CD4-positive, alpha-beta T cell treated with Interleukin-6 at 100 ng/mL for 8 hours (primary cell): ENCODE measurements at regions not wholly inside any gene's neighbourhood (a gene's known extent, or its start where the extent isn't known, plus 50 kb on each side); places are given as distances from the start of the nearest gene placed in this dataset.

Source experiments
- DNase-seq: peaks from one replicate; pipeline ENCODE4 v3.0.0-alpha.2; 2020; ENCODE audit warnings: mixed read lengths, low spot score

GRCh38 chr2:16257322-16258028 is 317.1 kb downstream of the MYCN start:
- DNase-seq: no peak

DNA sequence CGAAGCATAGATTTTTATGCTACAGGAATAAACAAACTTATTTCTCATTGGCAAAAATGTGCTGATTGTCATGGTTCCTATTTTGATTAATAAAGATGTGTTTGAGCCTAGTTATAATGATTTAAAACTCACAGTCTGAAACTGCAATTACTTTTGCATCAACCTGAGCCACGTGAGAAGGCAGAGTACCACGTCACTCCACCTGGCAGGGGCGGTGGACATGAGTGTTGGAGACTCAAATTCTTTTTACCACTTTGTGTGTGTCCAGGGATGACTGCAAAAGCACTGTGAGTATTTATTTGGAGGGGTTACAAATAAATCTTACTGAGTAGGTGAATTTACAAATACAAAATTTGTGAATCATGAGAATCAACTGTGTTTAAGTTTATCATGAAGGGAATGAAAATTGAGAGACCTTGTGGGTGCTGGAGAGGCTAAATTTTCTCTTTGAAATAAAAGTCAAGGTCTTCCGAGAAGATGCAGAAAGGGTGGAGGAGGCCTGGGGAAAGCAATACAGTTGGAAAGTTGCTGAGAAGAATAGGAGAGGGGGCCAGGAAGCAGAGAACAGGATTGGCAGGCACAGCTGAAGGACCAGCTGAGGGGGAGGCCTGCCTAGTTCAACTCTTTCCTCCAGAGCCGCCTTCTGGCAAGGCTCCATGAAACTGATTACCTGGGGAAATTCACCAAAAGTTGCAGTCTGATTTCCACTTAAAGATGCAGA is 316.4 kb downstream of the MYCN start:
- DNase-seq: no peak

- DNase-seq: no peak
These were observed 314.8 kb downstream of the MYCN start for GRCh38 chr2:16255120-16255519.

DNA sequence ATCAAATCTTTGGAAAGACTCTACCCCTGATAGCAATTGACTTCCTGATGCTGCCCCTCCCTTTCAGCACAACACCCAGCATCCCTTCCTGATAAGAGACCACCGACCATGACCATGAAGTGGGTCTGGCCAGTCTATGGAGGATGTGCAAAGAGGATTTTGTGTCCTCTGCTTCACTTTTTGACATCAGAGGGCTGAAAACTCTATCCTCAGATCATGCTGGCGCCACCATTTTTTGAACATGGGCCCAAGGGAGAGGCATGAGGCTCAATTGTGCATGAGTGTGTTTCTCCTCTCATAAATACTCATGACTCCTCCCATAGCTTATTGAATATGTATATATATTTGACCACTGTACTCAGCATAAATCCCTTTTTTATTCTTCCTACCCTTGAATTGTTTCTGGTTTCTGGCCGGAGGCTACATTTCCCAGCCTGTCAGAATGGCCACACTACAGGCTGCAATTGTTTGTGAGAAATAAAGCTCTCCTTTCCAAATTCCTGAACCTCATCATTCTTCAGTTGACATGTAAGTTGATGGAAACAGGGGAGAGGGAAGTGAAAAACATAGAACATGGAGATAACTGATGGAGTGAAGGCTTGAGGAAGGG is 314.1 kb downstream of the MYCN start:
- no peak for DNase-seq

DNA sequence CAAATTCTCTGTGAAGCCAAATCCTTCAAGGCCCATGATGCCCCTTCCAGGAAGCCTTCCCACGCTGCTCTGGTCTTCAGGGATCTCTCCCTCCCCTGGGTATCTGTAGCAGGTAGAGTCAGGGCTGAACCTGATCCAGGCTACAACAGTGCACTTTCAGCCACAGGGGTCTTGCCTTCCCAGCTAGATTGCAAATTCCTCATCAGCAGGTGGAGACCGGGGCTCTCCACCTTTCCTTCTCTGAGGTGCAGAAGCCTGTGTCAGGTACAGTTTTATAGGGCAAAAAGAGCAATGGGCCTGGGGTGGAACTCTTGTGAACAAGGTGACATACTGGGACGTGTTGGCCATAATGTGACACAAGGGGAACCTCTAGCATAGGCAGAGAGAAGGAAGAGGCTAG is 312.9 kb downstream of the MYCN start:
- no peak for DNase-seq

DNA sequence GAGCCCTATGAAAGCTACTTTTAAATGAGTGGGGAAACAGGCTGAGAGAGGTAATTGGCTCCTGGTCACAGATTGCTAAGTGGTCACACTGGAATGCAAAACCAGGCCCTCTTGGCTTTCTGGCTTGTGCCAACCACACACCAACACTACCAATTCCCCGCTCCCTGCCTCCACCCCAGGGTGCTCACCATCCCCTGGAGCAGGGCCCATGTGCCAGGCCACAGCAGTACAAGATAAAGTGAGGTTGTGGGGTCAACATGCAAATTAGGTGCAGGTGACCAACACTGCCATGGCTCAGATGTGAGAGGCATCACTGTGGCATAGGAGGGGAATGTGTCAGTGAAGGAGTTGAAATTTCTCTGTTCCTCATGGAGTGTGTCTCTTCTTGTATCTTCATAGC is 312.5 kb downstream of the MYCN start:
- DNase-seq: no peak

DNA sequence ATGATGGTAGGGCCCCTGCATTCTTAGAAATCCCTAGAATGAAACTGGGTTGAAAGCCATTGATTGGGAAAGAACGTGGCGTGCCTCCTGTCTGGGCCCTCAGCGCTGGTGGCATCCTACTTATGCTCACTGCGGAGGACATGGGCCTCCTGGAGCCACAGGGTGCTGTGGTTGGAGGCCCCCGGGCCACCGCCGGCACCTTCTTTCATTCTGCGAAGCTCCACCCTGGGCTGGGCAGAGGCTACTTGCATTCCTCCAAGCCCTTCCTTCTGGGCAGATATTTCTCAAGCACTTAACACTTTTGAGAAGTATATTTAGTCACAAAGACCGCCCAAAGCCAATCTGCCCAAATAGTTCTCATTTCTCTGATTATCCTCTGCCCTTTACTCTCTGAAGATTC is 311.9 kb downstream of the MYCN start:
- no peak for DNase-seq

DNA sequence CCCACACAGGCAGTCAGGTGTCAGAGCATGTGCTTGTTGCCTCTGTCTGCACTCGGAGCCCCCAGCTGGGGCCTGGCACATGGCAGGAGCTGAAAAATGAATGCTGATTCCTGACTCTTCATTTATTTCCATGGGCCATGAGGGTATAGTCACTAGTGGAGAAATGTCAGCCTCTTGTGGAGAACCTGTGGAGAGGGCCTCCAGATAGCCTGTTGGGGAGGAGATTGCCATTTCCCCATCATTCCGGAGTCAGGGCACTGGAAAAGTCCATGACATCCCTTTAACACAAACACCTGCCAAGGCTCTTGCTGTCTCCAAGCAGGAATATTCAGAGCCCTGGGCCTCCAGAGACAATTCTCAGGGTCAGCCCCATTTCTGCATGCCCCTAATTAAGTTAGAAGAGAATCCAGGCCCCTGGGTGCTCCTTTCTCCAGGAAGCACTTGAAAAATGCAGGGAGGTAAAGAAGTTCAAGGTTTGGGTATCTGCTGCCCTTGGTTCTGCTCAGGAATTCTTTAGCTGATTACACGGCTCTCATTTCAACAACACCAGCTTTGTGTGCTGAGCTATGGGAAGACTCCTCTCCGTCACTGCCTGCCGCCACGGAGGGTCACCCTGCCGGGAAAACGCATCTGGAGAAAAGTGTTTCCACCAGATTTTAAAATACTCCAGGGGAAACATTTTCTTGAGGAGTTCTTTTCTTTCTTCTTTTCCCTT is 311.3 kb downstream of the MYCN start:
- DNase-seq: no peak

DNA sequence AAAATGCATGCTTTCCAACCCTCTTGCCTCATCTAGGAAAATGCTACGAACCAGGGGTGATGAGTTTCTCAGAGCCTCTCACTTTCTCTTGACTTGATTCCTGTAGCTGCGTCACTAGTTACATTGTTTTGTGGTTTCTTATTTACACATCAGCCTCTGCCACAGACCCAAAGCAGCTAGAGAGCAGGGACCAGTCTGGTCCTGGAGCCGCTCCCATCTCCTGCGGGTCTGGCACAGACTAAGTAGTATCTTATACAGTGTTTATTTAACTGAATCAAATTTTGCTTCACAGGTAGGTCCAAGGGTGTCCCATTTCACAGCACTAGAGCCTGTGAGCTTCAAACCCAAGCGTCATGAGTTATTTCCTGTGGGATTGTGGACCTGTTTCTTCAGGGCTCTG is 310.5 kb downstream of the MYCN start:
- no peak for DNase-seq

GRCh38 chr2:16250466-16250865 is 310.1 kb downstream of the MYCN start:
- DNase-seq: no peak

DNA sequence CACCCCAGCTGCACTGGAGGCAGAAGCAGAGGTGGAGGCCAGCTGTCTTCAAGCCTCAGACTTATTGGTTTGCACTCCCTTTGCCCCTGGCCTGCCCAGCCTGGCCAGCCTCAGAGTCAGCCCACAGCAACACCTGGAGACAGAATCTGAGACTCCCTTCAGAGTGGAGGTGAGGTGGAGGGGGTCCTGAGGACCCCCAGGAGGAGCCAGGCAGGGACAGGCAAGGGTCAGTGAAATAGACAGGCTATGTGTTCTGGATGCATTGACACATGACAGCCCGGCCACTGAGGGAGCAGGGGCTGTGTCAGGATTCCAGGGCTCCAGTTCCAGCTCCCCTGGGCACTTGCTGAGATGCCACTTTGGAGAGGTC is 309.7 kb downstream of the MYCN start:
- no peak for DNase-seq

- DNase-seq: no peak
These were observed 309.1 kb downstream of the MYCN start for GRCh38 chr2:16249246-16250055.

DNA sequence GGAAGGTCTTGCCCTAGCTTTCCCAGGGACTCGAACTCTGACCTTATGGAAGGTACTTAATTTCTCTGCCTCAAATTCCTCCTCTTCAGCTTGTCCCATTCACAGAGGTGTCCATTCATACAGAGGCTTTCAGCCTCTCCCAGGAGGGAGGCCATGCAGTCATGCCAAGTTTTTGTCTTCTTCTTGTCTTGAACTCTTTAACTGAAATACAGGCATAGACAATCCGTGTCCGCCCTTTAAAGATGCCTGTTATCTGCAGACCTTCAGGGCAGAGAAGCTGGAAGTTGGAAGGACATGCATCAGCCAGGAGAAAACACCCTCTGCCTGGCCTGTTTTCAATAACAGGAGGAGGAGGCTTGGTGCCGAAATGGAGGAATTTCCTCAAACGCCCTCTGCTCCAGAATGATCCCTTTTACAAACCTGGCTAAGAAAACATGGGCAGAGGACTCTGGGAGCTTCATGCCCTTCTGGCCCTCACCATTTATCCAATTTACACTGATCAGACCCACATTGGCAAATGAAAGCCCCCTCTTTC is 308.3 kb downstream of the MYCN start:
- no peak for DNase-seq

- DNase-seq: no peak
These were observed 307.2 kb downstream of the MYCN start for GRCh38 chr2:16247326-16248122.

DNA sequence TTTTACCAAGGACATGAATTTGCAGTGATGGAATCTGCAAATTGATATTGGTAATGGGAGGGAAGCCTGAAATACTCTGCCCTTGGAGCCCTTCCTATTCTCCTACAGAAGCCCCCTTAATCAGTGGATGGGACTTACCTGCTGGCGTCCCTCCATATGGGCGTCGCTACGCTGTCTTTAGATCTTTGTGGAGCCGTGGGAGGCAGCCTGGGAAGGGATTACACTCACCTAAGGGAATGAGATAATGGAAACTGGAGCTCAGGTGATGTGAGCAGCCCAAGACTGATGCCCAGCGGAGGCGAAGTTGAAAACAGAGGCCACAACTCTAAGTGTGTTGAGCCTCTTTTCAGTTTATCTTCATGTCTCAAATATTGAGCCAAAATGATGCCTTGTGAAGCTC is 306.6 kb downstream of the MYCN start:
- no peak for DNase-seq

DNA sequence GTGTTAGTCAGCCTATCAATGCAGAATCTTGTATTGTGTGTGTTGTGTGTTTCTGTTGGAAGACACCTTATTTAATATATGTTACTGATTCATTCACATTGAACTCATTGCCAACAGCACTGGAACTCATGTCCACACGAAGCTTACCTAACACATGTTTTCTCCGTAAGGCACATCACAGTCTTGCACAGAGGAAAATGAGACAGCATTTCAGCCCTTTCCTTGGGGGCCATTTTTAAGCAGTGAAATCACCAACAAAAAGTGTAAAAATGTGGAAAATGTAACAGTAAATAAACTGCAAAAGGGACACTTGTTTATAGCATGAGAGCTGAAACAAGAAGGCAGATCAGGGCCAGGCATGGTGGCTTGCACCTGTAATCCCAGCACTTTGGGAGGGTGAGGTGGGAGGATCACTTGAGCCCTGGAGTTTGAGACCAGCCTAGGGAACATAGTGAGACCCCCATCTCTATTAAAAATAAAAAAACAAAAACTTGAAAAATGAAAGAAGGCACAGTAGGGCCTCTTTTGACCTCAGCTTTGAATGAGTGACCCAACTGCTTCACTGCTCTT is 306.0 kb downstream of the MYCN start:
- DNase-seq: no peak

DNA sequence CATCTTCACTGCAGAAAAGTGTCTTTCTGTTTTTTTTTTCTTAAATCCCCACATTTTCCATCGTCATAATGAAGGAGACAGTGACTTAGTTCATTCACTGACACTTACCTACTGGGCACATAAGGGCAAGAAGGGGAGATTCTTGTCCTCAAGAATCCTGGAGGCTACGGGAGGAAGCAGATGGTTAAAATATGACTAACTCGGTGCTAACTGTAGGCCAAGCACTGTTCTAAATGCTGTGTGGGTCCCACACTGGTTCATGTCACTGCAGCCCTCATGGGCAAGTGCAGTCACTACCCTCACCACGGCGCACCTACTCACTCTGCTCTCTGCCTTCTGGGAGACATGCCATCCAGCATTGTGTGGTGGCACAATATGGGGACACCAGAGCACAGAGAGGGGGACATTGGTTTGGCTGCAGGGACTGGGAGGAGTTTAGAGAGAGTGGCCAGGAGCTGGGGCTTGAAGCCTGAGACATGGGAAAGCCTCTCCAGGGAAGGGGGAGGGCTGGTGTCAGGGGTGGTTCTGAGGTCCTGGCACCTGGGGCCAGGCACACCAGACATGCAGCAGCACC is 305.2 kb downstream of the MYCN start:
- no peak for DNase-seq

GRCh38 chr2:16244966-16245320 is 304.6 kb downstream of the MYCN start:
- no peak for DNase-seq

DNA sequence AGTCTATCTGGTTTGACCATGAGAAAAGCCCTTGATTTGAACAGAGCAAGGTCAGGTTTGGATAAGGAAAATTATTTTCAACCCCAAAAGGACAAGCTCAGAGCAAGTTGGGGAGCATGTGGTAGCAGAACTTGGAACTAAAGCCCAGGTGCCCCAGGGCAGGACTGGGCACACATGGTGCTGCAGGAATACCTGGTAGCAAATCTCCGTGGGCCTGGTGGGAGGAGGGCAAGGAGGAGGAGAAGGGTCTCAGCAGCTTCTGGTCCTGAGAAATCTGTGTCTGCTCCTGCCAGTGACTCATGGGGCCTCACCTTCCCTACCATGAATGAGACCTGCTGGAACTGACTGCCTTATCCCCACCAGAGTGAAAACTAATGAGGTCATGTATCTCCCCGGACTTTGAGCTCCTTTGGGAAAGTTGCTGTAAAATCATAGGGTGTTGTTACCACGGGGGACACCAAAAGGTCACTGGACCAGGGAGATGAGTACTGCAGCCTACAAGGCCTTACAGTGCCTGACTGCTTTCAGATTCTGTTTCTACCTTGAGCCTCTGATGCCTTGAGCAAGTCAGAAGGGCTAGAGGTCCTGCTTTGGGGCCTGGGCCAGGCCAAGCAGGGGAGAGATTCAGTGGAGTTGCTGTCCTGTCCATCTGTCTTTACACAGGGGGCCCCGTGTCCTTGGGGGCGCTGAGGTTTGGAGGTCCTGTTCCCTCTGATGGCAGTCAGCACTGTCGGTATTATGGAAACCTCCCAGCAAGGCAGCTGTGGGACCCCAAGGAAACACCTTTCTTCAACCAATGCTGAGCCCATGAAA is 304.0 kb downstream of the MYCN start:
- DNase-seq: no peak
